Cardiac muscle cell (in vitro differentiated cells and primary cell): ENCODE measurements at regions not wholly inside any gene's neighbourhood (a gene's known extent, or its start where the extent isn't known, plus 50 kb on each side); places are given as distances from the start of the nearest gene placed in this dataset.

ENCODE experiments used
- DNase-seq, 2 donors: peaks; one replicate each; pipeline versions ENCODE4 v3.0.0 to v3.0.0-alpha.2; 2010 to 2017; ENCODE audit warnings: low read depth in 1 of 2, low spot score in 1 of 2
- H3K27ac ChIP-seq: fragments of 200-600 bp; sonication (generic); 2 replicates; pipeline ENCODE4 v1.5.1; 2016
- H3K27me3 ChIP-seq: fragments of 200-600 bp; sonication (generic); 2 replicates; pipeline ENCODE4 v1.6.0; 2016; ENCODE audit warnings: control low read depth
- H3K36me3 ChIP-seq: fragments of 200-600 bp; sonication (generic); 2 replicates; pipeline ENCODE4 v1.5.1; 2016; ENCODE audit warnings: control low read depth
- H3K4me1 ChIP-seq: fragments of 200-600 bp; sonication (generic); 2 replicates; pipeline ENCODE4 v1.8.1; 2017; ENCODE audit warnings: low read depth, mild to moderate bottlenecking, mixed run types
- H3K4me3 ChIP-seq: fragments of 200-600 bp; sonication (generic); 2 replicates; pipeline ENCODE4 v1.5.1; 2016; ENCODE audit warnings: mild to moderate bottlenecking
- H3K9me3 ChIP-seq: fragments of 200-600 bp; sonication (generic); 2 replicates; pipeline ENCODE4 v1.5.1; 2017; ENCODE audit warnings: low read depth, mild to moderate bottlenecking, control low read depth
- TF ChIP-seq, protein P1 (sequence below): IDR thresholded peaks from 2 replicates; pipeline ENCODE4 v1.5.1; 2012; ENCODE audit warnings: low read depth, mild to moderate bottlenecking, low read length

DNA sequence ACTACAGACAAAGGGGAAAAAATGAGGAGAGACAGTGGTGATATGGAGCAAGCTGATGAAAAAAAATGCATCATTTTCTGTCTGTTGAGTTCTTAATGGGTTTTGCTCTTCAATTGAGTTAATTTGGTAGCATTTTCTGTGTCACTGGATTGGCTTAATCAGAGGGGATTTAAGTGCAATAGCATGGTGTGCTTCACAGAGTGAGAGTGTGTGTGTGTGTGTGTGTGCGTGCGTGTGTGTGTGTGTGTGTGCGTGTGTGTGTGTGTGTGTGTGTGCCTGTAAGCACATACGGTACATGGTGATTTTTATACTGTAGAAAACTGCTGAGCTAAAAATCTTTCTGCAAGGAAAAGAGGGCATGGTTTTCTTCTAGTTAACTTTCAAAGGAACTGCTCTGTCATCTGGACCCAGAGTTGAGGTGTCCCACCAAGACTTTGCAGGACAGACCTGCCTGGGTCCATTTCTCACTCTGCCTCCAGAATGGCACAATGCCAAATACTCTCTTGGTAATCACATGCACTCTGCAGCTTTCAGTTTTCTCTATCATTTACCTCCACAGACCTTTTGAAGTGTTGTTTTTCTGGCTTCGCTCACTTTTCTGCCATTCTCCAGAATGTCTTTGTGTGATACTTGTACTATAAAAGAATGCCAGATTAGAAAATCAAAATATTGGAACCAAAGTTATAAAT, 952.6 kb upstream of the SOX9 start:
- no peaks in the 10 kb centered on the region for H3K9me3 ChIP-seq
- H3K4me3 ChIP-seq = no peak overlapping the region
- DNase-seq = peak in 1 of 2 donors; percentile 12
- no peaks in the 10 kb centered on the region for H3K36me3 ChIP-seq
- no peaks in the 10 kb centered on the region for H3K4me1 ChIP-seq
- H3K27me3 ChIP-seq = no peaks in the 10 kb centered on the region
- TF ChIP-seq, protein P1, sequence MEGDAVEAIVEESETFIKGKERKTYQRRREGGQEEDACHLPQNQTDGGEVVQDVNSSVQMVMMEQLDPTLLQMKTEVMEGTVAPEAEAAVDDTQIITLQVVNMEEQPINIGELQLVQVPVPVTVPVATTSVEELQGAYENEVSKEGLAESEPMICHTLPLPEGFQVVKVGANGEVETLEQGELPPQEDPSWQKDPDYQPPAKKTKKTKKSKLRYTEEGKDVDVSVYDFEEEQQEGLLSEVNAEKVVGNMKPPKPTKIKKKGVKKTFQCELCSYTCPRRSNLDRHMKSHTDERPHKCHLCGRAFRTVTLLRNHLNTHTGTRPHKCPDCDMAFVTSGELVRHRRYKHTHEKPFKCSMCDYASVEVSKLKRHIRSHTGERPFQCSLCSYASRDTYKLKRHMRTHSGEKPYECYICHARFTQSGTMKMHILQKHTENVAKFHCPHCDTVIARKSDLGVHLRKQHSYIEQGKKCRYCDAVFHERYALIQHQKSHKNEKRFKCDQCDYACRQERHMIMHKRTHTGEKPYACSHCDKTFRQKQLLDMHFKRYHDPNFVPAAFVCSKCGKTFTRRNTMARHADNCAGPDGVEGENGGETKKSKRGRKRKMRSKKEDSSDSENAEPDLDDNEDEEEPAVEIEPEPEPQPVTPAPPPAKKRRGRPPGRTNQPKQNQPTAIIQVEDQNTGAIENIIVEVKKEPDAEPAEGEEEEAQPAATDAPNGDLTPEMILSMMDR = no peak
- H3K27ac ChIP-seq = no peak overlapping the region

DNA sequence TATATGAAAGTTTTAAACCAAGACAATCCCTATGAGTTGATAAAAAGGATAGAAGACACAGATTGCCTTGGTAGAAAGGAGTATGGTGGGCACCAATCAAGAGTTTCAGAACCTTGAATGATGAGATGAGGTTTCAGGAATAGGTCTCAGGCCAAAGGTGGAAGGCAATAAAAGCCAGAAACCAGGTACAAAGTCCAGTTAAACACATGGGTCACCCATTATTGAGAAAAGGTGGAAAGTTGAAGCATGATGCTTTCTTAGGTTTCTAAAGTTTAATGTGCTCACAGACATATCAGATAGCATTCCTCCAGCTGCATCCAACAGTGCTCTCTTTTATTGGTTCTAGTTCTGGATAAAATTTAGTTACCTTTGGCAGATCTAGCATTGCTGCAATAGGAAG, 950.8 kb upstream of the SOX9 start:
- TF ChIP-seq, protein P1 = no peak
- DNase-seq = no peak
- H3K36me3 ChIP-seq = no peaks in the 10 kb centered on the region
- no peaks in the 10 kb centered on the region for H3K4me1 ChIP-seq
- H3K27me3 ChIP-seq = no peaks in the 10 kb centered on the region
- H3K27ac ChIP-seq = no peak overlapping the region
- no peak overlapping the region for H3K4me3 ChIP-seq
- no peaks in the 10 kb centered on the region for H3K9me3 ChIP-seq

DNA sequence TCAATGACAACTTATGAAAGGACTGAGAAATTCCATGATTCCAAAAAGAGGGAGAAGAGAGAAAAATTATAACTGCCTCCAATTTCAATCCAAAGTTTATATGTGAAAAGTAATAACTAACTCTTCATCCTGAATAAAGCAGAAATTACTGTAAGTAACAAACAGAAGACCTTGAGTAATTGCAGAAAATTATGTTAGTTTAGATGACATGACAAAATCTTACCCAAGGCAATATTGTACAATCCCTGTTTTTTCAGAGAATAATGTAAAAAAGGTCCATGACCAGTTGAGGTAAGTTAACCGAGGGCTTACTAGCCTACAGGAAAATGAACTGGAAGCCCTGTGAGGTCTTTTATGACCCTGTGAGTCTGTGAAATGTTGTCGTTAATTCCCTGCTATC, 949.5 kb upstream of the SOX9 start:
- no peak overlapping the region for H3K4me3 ChIP-seq
- H3K27ac ChIP-seq = no peak overlapping the region
- no peaks in the 10 kb centered on the region for H3K36me3 ChIP-seq
- no peak for DNase-seq
- H3K9me3 ChIP-seq = no peaks in the 10 kb centered on the region
- TF ChIP-seq, protein P1 = no peak
- H3K4me1 ChIP-seq = no peaks in the 10 kb centered on the region
- no peaks in the 10 kb centered on the region for H3K27me3 ChIP-seq

DNA sequence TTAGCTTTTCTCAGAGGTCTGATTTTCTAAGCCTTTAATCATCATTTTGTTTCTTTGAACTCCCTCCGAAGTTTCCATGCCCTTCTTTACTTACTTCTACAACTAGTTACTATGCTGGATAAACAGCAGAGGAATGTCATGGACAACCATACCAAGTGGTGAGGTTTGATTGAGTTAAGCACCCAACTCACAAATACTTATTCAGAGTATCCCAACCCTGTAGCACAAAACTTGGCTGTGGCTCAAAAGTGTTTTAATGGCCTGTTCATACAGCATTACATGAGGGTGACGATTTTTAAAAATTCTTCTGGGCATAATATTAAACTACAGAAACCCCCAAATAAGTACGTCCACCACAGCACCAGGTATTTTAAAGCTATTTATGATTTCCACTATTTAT, 946.8 kb upstream of the SOX9 start:
- no peak for DNase-seq
- Histone ChIP-seq H3K27ac (no peak overlapping the region), H3K36me3 (no peaks in the 10 kb centered on the region), H3K4me1 (no peaks in the 10 kb centered on the region), H3K9me3 (no peaks in the 10 kb centered on the region), H3K4me3 (no peak overlapping the region), H3K27me3 (no peaks in the 10 kb centered on the region)
- TF ChIP-seq, protein P1 = no peak

DNA sequence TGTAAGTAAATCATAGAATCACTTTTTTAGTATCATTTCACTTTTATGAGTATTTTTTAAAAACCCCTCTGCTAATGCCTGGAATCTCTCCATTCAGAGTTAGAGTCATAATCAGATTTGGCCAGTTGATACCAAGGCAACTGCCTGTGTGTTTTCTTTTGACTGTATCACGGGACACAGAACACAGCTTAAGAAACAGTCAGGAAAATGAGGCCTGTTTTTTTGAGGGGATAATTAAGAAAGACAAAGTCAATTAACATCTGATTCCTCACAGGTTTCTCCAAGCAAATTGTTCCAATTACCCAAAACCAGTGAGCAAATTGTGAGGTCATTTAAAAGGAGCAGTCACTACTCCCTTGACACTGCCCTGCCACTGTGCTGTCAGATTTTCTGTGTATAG, 944.5 kb upstream of the SOX9 start:
- no peak for DNase-seq
- Histone ChIP-seq H3K4me3 (no peak overlapping the region), H3K4me1 (no peaks in the 10 kb centered on the region), H3K9me3 (no peaks in the 10 kb centered on the region), H3K27ac (no peak overlapping the region), H3K36me3 (no peaks in the 10 kb centered on the region), H3K27me3 (no peaks in the 10 kb centered on the region)
- TF ChIP-seq, protein P1 = no peak
